GM18520 (cell line): ENCODE measurements at regions not wholly inside any gene's neighbourhood (a gene's known extent, or its start where the extent isn't known, plus 50 kb on each side); places are given as distances from the start of the nearest gene placed in this dataset.

ENCODE experiments used
- ATAC-seq: cut with Tn5 transposase; IDR thresholded peaks from one replicate; pipeline ENCODE4 v1.9.1; 2021; ENCODE audit not compliant: unreplicated experiment

DNA sequence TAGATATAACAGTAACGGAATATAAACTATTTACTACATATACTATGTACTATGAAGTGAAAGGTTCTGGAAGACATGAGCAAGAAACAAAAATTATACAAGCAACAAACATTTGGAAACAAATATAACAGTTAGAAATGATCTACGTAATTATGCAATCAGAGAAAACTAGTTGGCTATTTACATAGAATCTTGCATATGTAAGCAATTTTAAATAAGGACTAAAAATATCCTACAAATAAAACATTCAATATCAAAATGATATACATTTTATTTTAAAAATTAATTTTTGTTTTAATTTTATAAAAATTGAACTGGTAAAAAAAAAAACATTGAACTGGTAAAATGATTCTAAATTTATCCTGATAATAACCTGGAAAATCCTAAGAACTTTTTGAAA lies 642.5 kb upstream of the PCDH10 start:
- no peak for ATAC-seq

DNA sequence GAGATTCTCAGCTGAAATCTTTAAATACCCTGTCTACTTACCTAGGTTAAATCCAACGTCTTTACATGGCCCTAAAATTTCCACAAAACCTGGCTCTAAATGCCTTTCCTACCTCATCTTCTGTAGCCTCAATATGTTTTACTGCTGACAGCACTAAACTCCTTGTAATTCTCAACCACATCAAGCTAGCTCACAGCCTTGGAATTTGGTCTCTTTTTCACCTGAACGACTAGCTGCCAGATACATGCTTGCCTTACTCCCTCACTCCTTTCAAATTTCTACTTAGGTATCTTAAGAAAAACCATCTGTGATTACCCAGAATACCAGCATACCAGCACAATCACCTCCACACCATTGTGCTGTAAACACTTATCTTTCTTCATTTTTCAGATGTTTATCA lies 635.6 kb upstream of the PCDH10 start:
- ATAC-seq, result no peak

DNA sequence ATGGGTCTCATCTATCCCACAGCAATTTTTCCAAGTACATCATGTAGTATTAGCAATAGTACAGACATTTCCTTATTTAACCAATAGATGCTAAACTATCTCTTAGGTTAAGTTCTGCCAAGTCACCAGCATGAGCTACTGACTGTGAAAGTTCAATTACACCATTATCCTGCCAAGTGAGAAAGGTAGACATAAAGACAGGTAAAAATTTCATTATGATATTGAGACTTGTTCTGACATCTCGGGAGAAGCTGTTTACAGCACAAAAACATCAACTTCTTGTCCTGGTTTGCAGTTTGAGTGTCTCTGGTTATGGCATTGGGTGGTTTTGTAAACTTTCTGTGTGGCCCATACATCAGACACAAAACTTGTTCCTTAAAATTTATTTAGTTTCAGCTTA lies 622.4 kb upstream of the PCDH10 start:
- no peak for ATAC-seq

DNA sequence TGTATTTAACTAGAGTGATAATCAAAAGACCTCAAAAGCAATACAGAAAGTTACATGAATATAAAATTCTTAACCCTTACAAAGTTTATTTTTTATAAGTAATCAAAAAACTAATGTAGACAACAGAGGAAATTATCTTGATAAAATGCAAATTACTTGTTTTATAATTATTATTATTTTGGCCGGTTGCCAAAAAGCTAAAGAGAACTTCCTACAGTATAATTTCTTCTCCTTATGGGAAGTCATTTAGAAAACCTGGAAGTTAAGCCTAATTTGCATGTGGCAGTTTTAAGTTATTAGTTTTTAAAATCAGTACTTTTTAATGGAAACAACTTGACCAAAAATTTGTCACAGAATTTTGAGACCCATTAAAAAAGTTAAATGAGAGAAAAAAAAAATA lies 621.3 kb upstream of the PCDH10 start:
- no peak for ATAC-seq

- ATAC-seq, result no peak
Measured at GRCh38 chr4:132530861-132531260, 618.2 kb upstream of the PCDH10 start.

DNA sequence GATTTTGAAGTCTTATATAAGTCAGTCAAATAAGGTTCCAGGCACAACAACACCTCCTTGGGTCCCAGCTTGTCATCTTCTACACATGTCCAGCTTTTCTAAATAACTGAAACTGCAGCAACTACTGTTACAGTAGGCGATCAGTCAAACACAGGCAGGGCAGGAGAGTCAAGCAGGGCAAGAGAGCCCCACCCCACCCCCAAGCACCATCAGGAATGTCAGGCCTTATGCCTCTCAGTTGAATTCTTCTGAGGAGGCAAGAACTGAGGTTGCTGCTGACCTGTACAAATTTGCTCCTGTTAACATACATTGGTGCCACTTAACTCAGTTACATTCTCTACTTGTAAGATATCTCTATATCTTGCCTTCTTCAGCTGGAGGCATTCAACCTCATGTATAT lies 608.8 kb upstream of the PCDH10 start:
- ATAC-seq, result no peak

GRCh38 chr4:132540797-132541196 lies 608.3 kb upstream of the PCDH10 start:
- ATAC-seq, result no peak

DNA sequence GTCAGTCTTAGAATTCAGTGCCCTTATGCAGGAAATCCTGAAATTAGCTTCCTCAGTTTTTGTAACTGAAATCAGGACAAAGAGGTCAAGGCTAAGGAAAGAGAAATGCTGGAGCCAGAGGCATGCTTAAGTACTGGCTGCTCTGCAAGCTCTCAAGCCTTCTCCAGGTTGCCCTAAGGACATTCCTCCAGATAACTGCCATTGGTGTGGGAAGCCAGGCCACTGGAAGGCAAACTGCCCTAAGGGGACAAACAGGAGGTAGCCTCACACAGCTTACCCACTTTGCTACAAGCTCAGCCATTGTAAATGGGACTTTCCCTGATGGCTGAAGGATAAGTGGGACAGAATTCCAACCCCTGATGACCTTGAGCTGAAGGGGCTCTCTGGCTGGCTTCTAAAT lies 606.9 kb upstream of the PCDH10 start:
- ATAC-seq, result no peak

- no peak for ATAC-seq
Measured at GRCh38 chr4:132548463-132548862, 600.6 kb upstream of the PCDH10 start.

- no peak for ATAC-seq
Measured at GRCh38 chr4:132556316-132556715, 592.8 kb upstream of the PCDH10 start.

DNA sequence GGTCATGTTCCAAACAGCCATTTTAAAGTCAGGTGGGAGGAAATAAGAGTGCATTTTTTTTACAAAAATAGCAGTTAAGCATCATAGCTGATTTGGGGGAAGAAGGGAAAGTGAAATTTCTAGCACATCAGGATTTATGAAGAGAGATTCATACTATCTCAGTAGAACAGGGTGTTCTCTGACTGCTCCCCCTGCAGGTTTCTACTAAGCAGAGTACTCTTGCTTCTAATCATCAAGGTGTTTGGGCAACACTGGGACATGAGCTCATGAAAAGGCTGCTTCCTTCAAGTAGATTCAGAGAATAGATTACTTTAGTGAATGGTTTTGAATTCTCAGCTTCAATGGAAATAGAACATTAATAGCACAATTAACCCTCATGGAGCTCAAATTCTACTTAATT lies 591.4 kb upstream of the PCDH10 start:
- no peak for ATAC-seq

DNA sequence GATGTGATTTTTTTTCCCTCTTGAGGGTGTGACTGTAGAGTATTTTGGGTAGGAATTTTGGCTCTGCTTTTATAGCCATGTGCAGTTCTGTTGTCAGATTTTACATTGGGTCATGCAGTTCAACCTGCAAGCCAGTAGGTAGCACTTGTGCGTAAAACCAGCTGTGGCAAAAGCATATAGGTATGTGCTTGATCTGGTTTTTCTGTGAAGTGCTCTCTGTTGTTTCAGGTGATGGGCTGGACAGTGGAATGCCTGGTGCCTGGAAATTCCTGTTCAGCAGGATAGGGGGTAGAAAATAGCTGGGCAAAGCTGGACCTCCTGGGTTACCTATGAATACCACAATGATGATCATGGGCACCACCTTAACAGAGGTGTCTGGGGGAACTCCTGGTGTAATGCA lies 584.2 kb upstream of the PCDH10 start:
- no peak for ATAC-seq

GRCh38 chr4:132565542-132565941 lies 583.6 kb upstream of the PCDH10 start:
- no peak for ATAC-seq

DNA sequence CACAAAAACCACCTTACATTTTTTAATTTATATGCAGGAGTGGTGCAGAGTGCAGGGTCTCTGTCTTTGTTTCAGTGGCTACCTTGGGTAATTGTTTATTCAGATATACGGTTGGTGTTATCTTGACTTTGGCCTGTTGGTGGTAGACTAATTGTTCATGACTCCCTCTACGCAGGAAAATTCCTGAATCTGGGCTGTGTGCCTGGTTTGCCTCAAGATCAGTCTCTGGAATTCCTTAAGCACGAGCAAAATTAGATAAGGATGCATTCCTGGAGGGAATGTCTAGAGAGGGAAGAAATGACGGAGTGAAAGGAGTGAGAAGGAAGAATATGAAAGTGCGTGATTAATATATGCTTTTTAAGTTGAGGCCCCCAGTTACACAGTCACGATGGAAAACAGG lies 576.9 kb upstream of the PCDH10 start:
- ATAC-seq, result no peak

DNA sequence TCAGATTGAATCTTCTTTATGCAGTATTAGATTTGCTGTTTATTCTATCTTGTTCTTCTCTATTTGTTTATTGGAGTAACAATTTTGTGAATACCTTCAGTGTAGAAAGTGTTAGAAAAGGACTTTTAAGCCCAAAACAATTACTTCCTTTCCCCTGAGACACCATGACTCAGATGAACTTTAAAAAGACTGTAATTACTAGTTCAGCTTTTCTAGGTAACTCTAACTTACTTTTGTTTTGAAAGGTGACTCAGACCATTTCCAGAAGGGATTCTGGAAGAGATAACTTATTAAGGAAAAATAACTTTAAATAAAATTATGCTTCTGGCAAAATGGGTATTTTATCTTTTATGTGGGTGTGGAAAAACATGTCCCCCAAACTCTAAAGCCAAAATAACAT lies 561.5 kb upstream of the PCDH10 start:
- no peak for ATAC-seq

DNA sequence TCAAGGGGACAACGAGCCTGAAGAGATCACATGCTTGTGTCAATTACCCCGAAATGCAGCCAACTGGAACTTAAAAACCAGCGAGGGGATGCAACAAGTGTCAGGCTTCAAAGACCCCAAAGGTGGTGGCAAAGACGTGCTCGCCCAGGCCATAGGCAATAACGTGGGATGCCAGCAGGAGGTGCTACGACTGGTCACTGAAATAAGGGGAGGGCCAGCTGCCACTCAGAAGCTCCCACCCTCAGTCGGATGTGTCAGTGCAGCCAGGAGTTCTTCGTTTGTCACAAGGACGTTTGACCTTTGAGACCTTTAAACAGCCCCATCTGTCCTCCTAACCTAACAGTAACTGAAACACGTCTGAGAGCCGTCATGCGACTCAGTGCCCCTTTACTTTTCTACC lies 556.8 kb upstream of the PCDH10 start:
- no peak for ATAC-seq

GRCh38 chr4:132592850-132593249 lies 556.2 kb upstream of the PCDH10 start:
- no peak for ATAC-seq

DNA sequence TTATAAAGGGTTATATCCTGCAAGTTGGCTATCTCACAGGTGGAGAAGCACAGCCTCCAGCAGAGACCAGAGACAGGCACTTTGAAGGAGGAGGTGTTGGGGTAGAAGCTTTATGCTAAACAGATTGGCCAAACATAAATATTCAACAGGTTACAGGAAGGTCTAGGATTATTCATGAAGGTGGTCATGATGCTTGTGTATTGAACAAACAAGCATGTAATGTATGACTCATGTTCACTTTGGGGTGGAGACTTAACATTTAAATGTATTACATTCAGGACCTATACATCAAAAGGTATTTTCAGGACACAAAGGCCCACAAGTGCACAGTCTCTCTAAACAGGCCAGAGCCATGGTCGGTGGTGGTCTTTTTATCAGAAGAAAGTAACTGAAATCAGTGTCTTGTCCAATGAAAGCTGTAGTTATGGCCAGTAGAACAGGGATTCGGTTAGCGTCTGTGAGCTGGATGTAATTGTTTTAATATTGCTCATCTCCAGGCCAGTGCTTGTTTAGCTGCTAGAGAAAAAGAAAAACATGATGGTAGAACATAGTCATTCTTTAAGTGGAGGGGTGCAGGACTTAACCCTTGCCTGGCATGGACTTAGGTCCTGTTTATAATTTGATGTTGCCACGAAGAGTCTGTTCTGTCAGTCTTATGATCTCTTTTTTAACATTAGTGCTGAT lies 555.2 kb upstream of the PCDH10 start:
- ATAC-seq, result no peak

DNA sequence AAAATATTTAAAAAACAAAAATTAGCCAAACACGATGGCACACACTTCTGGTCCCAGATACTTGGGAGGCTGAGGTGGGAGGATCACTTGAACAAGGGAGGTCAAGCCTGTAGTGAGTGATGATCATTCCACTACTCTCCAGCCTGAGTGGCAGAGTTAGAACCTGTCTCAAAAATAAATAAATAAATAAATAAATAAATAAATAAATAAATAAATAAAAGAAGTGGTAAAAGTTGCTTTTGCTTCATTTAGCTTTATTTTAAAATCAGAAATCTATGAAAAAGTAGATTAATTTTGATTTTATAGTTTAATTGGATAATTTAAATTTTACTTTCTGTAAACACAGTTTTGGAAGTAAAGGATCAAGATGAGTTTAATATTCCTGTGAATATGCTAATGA lies 552.9 kb upstream of the PCDH10 start:
- no peak for ATAC-seq

GRCh38 chr4:132605551-132605950 lies 543.5 kb upstream of the PCDH10 start:
- no peak for ATAC-seq

GRCh38 chr4:132614682-132615081 lies 534.4 kb upstream of the PCDH10 start:
- no peak for ATAC-seq

GRCh38 chr4:132619968-132620367 lies 529.1 kb upstream of the PCDH10 start:
- ATAC-seq, result no peak

GRCh38 chr4:132642016-132642817 lies 506.9 kb upstream of the PCDH10 start:
- no peak for ATAC-seq
